ENCODE measurements at regions not wholly inside any gene's neighbourhood (a gene's known extent, or its start where the extent isn't known, plus 50 kb on each side); places are given as distances from the start of the nearest gene placed in this dataset.
"Not testable (repeated sequence)": the region's sequence is repeated elsewhere in the genome, so short reads cannot be mapped to it uniquely, and the experiment has no call there.

DNA sequence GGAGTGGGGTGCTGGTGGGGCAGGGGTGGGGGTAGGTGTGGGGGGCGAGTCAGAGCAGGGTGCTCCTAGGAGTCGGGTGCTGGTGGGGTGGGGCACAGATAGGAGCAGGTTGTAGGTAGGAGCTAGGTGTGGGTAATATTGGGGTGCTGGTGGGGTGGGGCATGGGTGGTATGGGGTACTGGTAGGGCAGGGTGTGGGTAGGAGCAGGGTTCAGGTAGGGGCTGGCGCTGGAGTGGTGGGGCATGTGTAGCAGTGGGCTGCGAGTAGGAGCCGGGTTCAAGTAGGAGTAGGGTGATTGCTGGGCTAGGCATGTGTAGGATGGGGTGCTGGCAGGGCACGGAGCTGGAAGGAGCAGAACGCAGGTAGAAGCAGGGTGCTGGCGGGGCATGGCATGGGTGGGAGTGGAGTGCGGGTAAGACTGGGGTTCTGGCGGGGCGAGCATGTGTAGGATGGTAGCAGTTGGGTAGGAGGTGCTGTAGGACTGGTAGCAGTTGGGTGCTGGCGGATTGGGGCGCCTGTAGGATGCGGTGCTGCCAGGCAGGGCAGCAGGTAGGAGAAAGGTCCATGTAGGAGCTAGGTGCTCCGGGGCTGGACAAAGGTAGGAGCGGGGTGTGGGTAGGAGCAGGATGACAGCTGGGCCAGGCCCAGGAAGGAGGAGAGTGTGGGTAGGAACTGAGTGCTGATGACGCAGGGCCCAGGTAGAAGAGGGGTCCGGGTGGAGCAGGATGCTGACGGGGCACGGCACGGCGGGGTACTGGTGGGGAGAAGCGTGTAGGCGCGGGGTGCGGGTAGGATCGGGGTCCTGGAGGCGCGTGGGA lies 105.5 kb upstream of the SIMC1 start:
- H3K4me3 ChIP-seq, result no peak overlapping the region
- no peaks in the 10 kb centered on the region for H3K36me3 ChIP-seq (ENCODE audit: low read depth)
- ATAC-seq (no peak), DNase-seq (no peak)
- H3K9me3 ChIP-seq, result no peaks in the 10 kb centered on the region
- no peaks in the 10 kb centered on the region for H3K4me1 ChIP-seq (ENCODE audit: low read depth)
- intact Hi-C loops (cut with DNase I, micrococcal nuclease), result no loop called here
- TF ChIP-seq, protein P1, sequence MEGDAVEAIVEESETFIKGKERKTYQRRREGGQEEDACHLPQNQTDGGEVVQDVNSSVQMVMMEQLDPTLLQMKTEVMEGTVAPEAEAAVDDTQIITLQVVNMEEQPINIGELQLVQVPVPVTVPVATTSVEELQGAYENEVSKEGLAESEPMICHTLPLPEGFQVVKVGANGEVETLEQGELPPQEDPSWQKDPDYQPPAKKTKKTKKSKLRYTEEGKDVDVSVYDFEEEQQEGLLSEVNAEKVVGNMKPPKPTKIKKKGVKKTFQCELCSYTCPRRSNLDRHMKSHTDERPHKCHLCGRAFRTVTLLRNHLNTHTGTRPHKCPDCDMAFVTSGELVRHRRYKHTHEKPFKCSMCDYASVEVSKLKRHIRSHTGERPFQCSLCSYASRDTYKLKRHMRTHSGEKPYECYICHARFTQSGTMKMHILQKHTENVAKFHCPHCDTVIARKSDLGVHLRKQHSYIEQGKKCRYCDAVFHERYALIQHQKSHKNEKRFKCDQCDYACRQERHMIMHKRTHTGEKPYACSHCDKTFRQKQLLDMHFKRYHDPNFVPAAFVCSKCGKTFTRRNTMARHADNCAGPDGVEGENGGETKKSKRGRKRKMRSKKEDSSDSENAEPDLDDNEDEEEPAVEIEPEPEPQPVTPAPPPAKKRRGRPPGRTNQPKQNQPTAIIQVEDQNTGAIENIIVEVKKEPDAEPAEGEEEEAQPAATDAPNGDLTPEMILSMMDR (IDR thresholded peaks at IDR 0.05), result no peak

GRCh38 chr5:176133289-176133870 lies 104.8 kb upstream of the SIMC1 start:
- DNase-seq, result no peak
- peak; percentile 18 for ATAC-seq
- intact Hi-C loops (cut with DNase I, micrococcal nuclease), result no loop called here

DNA sequence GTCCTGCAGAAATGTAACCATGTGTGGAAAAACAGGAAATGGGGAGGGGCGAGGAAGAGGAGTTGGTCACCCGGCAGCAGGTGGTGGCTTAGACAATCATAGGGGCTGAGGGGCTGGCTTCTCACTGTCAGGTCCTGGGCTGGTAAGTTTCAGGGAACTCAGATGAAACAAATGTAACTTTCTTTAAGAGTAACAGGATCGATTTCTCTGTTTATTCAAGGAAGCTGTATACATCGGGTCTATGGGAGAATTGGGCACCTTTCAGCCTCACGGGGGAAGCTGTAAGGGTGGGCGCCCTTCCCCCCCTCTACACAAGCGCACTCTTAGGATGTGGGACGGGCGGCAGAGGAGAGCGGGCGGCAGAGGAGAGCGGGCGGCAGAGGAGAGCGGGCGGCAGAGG lies 104.3 kb upstream of the SIMC1 start:
- Histone ChIP-seq H3K9me3 (no peaks in the 10 kb centered on the region), H3K4me3 (no peak overlapping the region), H3K36me3 (ENCODE audit: low read depth) (no peaks in the 10 kb centered on the region), H3K4me1 (ENCODE audit: low read depth) (no peaks in the 10 kb centered on the region)
- ATAC-seq (no peak), DNase-seq (no peak)
- intact Hi-C loops (cut with DNase I, micrococcal nuclease), result no loop called here
- TF ChIP-seq, protein P1 (IDR thresholded peaks at IDR 0.05), result no peak

More at GRCh38 chr5:176133289-176133870, 104.8 kb upstream of the SIMC1 start:
- no peaks in the 10 kb centered on the region for H3K36me3 ChIP-seq (ENCODE audit: low read depth)
- no peaks in the 10 kb centered on the region for H3K4me1 ChIP-seq (ENCODE audit: low read depth)
- H3K4me3 ChIP-seq, result no peak overlapping the region
- no peaks in the 10 kb centered on the region for H3K9me3 ChIP-seq
- TF ChIP-seq, protein P1 (IDR thresholded peaks at IDR 0.05), result no peak

DNA sequence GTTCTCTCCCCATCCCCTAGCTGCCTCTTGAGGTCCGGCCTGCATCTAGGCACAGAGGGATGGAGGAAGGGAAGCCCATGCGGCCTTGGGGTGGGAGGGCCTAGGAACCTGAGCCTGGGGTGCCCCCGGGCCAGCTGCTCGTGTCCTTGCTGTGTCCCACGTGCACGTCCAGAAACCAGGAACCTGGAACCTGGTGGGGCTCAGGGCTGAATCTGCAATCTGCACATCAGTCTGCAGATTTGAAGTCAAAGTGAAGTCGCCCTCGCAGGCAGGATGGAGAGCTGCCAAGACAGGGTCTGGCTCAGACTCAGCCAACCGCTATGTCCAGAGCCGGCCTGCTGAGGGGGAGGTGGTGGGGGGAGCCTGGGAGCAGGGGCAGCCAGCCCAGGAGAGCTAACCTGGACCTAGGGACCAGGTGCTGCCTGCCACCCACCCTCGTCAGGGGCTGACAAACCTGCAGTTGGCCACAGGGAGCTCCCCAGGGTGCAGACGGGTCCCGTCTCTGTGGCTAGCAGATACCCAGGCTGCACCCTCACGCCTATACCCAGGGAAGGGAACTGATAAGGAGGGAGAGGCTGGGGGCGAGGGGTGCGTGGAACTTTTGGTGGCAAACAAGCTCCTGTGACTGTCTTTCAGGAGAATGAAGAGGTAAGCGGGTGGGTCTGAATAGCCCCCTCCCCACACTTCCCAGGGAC lies 103.5 kb upstream of the SIMC1 start:
- no peaks in the 10 kb centered on the region for H3K4me1 ChIP-seq (ENCODE audit: low read depth)
- H3K9me3 ChIP-seq, result no peaks in the 10 kb centered on the region
- DNase-seq (no peak), ATAC-seq (no peak)
- no peaks in the 10 kb centered on the region for H3K36me3 ChIP-seq (ENCODE audit: low read depth)
- intact Hi-C loops (cut with DNase I, micrococcal nuclease), result no loop called here
- TF ChIP-seq, protein P1 (IDR thresholded peaks at IDR 0.05), result no peak
- H3K4me3 ChIP-seq, result no peak overlapping the region

DNA sequence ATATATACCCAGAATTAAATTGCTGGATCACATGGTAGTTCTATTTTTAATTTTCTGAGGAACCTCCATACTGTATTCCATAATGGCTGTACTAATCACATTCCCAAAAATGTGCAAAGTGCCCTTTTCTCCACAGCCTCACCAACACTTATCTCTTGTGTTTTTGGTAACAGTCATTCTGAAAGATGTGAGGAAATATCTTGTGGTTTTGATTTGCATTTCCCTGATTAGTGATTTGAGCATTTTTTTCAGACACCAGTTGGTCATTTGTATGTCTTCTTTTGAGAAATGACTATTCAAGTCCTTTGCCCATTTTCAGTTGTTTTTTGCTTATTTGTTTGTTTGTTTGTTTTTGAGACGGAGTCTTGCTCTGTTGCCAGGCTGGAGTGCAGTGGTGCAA lies 98.1 kb upstream of the SIMC1 start:
- H3K4me3 ChIP-seq; H3K4me1 ChIP-seq (ENCODE audit: low read depth); intact Hi-C loops (cut with DNase I, micrococcal nuclease); H3K9me3 ChIP-seq; H3K36me3 ChIP-seq (ENCODE audit: low read depth); DNase-seq; ATAC-seq: not testable (repeated sequence)

GRCh38 chr5:176144508-176144907 lies 93.7 kb upstream of the SIMC1 start:
- Histone ChIP-seq H3K36me3 (ENCODE audit: low read depth) (no peaks in the 10 kb centered on the region), H3K4me1 (ENCODE audit: low read depth) (no peaks in the 10 kb centered on the region), H3K4me3 (no peak overlapping the region), H3K9me3 (no peaks in the 10 kb centered on the region)
- intact Hi-C loops (cut with DNase I, micrococcal nuclease), result no loop called here
- TF ChIP-seq, protein P1 (IDR thresholded peaks at IDR 0.05), result no peak
- no peak for ATAC-seq
- DNase-seq, result no peak

DNA sequence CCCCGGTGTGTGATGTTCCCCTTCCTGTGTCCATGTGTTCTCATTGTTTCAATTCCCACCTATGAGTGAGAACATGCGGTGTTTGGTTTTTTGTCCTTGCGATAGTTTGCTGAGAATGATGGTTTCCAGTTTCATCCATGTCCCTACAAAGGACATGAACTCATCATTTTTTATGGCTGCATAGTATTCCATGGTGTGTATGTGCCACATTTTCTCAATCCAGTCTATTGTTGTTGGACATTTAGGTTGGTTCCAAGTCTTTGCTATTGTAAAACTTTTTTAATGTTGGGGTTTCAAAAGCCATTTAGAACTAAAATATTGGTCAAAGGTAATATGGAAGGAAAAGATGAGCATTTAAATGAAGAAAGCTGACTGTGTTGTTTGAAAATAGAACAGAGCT lies 88.3 kb upstream of the SIMC1 start:
- H3K9me3 ChIP-seq; intact Hi-C loops (cut with DNase I, micrococcal nuclease); H3K36me3 ChIP-seq (ENCODE audit: low read depth); DNase-seq; ATAC-seq; H3K4me3 ChIP-seq; H3K4me1 ChIP-seq (ENCODE audit: low read depth): not testable (repeated sequence)
